Type B pancreatic cell (in vitro differentiated cells): ENCODE measurements at regions not wholly inside any gene's neighbourhood (a gene's known extent, or its start where the extent isn't known, plus 50 kb on each side); places are given as distances from the start of the nearest gene placed in this dataset.

Experiments used
- DNase-seq: peaks from one replicate; pipeline ENCODE4 v3.0.0; 2021; ENCODE audit warnings: mixed read lengths; ENCODE audit not compliant: unreplicated experiment; ENCODE audit errors: extremely low spot score
- H3K27ac Mint-ChIP-seq: 2 replicates; pipeline ENCODE4 v1.8.0; 2021; ENCODE audit warnings: mild to moderate bottlenecking, mixed read lengths
- H3K27me3 Mint-ChIP-seq: 2 replicates; pipeline ENCODE4 v1.8.0; 2021; ENCODE audit warnings: mixed read lengths
- H3K36me3 Mint-ChIP-seq: 2 replicates; pipeline ENCODE4 v1.8.0; 2021; ENCODE audit warnings: mixed read lengths
- H3K4me1 Mint-ChIP-seq: one replicate; pipeline ENCODE4 v1.8.0; 2021; ENCODE audit warnings: mixed read lengths; ENCODE audit not compliant: unreplicated experiment
- H3K4me3 Mint-ChIP-seq: 2 replicates; pipeline ENCODE4 v1.8.0; 2021; ENCODE audit warnings: mild to moderate bottlenecking, mixed read lengths
- H3K9me3 Mint-ChIP-seq: 2 replicates; pipeline ENCODE4 v1.8.0; 2021; ENCODE audit warnings: mixed read lengths
- CTCF ChIP-seq: fragments of 200-600 bp; sonication (generic); conservative IDR thresholded peaks from 2 replicates; pipeline ENCODE4 v1.5.0; 2021; ENCODE audit warnings: antibody characterized with exemption, mild to moderate bottlenecking

- Mint-ChIP-seq H3K9me3 (peaks cover 7% of the 10 kb centered on the region), H3K27ac (no peak overlapping the region), H3K4me1 (peaks cover 6% of the 10 kb centered on the region), H3K4me3 (no peak overlapping the region), H3K36me3 (no peaks in the 10 kb centered on the region), H3K27me3 (peaks cover 4% of the 10 kb centered on the region)
- TF ChIP-seq CTCF: no peak
- DNase-seq: no peak
These were observed 224.3 kb upstream of the ARID1B start for GRCh38 chr6:156552849-156553248.

- no peak overlapping the region for H3K4me3 Mint-ChIP-seq
- H3K36me3 Mint-ChIP-seq: no peaks in the 10 kb centered on the region
- no peak for DNase-seq
- no peak overlapping the region for H3K27ac Mint-ChIP-seq
- peaks cover 4% of the 10 kb centered on the region for H3K27me3 Mint-ChIP-seq
- H3K9me3 Mint-ChIP-seq: no peaks in the 10 kb centered on the region
- H3K4me1 Mint-ChIP-seq: no peaks in the 10 kb centered on the region
- TF ChIP-seq CTCF: no peak
These were observed 226.2 kb upstream of the ARID1B start for GRCh38 chr6:156550949-156551348.

- Mint-ChIP-seq H3K27me3 (no peaks in the 10 kb centered on the region), H3K9me3 (no peaks in the 10 kb centered on the region)
These were observed 231.2 kb upstream of the ARID1B start for GRCh38 chr6:156545931-156546330.

GRCh38 chr6:156545021-156545420, 232.2 kb upstream of the ARID1B start:
- H3K27me3 Mint-ChIP-seq: no peaks in the 10 kb centered on the region
- no peak for TF ChIP-seq CTCF
- no peaks in the 10 kb centered on the region for H3K4me1 Mint-ChIP-seq
- DNase-seq: no peak
- H3K9me3 Mint-ChIP-seq: no peaks in the 10 kb centered on the region
- H3K36me3 Mint-ChIP-seq: no peaks in the 10 kb centered on the region
- H3K4me3 Mint-ChIP-seq: no peak overlapping the region
- no peak overlapping the region for H3K27ac Mint-ChIP-seq

More at GRCh38 chr6:156545931-156546330, 231.2 kb upstream of the ARID1B start:
- no peak for TF ChIP-seq CTCF
- no peaks in the 10 kb centered on the region for H3K4me1 Mint-ChIP-seq
- H3K4me3 Mint-ChIP-seq: no peak overlapping the region
- DNase-seq: no peak
- H3K36me3 Mint-ChIP-seq: no peaks in the 10 kb centered on the region
- H3K27ac Mint-ChIP-seq: no peak overlapping the region

- Mint-ChIP-seq H3K36me3 (no peaks in the 10 kb centered on the region), H3K27me3 (no peaks in the 10 kb centered on the region), H3K4me1 (no peaks in the 10 kb centered on the region), H3K9me3 (no peaks in the 10 kb centered on the region), H3K27ac (no peak overlapping the region), H3K4me3 (no peak overlapping the region)
- no peak for TF ChIP-seq CTCF
- no peak for DNase-seq
These were observed 233.1 kb upstream of the ARID1B start for GRCh38 chr6:156544046-156544445.

- Mint-ChIP-seq H3K27me3 (no peaks in the 10 kb centered on the region), H3K9me3 (no peaks in the 10 kb centered on the region), H3K36me3 (no peaks in the 10 kb centered on the region), H3K4me1 (no peaks in the 10 kb centered on the region), H3K27ac (no peak overlapping the region), H3K4me3 (no peak overlapping the region)
- no peak for TF ChIP-seq CTCF
- DNase-seq: no peak
These were observed 233.7 kb upstream of the ARID1B start for GRCh38 chr6:156543431-156543830.
